ENCODE measurements at regions not wholly inside any gene's neighbourhood (a gene's known extent, or its start where the extent isn't known, plus 50 kb on each side); places are given as distances from the start of the nearest gene placed in this dataset.

DNA sequence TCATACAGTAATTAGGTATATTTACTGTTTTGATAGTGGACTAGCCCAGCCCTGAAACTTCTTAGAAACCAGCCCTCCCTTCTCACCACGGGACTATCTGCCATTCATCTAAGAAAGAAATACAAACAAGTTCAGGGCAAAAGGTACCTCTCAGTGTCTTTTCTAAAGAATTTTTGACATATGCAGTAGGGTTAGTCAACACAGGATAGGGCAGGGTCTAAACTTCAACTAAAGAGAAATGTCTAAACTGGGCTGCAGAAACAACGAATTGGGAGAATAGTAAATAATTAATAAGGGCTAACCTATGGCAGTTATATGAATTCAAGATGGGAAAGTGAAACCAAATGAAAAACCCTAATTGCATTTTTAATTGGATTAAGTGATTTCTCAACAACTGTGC is 496.6 kb downstream of the INHBA start:
- no peak for TF ChIP-seq EZH2phosphoT487 (IDR thresholded peaks at IDR 0.05; ENCODE audit: borderline replicate concordance)
- no peaks in the 10 kb centered on the region for H3K79me2 ChIP-seq (ENCODE audit: insufficient read depth, low read length)
- H3K4me2 ChIP-seq (ENCODE audit: low read depth, low read length, poor library complexity, severe bottlenecking): no peak overlapping the region
- H3K4me1 ChIP-seq (ENCODE audit: insufficient read depth, low read length, poor library complexity, severe bottlenecking): no peaks in the 10 kb centered on the region
- H3F3A ChIP-seq (ENCODE audit: low read depth): no peaks in the 10 kb centered on the region
- H3K36me3 ChIP-seq (ENCODE audit: insufficient read depth, low read length): no peaks in the 10 kb centered on the region
- no peak overlapping the region for H3K4me3 ChIP-seq (ENCODE audit: low read length, poor library complexity, severe bottlenecking)
- no peaks in the 10 kb centered on the region for H3K9me2 ChIP-seq (replicated peaks; ENCODE audit: low read depth, low read length)
- no peaks in the 10 kb centered on the region for H4K20me1 ChIP-seq (ENCODE audit: insufficient read depth, low read length, poor library complexity, severe bottlenecking)
- H3K9me3 ChIP-seq (ENCODE audit: insufficient read depth, low read depth, low read length): no peaks in the 10 kb centered on the region
- H3K9ac ChIP-seq (ENCODE audit: low read depth, low read length, poor library complexity, severe bottlenecking): no peak overlapping the region
- H3K27me3 ChIP-seq (ENCODE audit: insufficient read depth, low read length, poor library complexity, severe bottlenecking): no peaks in the 10 kb centered on the region
- H2AFZ ChIP-seq (ENCODE audit: low read length): no peak overlapping the region

DNA sequence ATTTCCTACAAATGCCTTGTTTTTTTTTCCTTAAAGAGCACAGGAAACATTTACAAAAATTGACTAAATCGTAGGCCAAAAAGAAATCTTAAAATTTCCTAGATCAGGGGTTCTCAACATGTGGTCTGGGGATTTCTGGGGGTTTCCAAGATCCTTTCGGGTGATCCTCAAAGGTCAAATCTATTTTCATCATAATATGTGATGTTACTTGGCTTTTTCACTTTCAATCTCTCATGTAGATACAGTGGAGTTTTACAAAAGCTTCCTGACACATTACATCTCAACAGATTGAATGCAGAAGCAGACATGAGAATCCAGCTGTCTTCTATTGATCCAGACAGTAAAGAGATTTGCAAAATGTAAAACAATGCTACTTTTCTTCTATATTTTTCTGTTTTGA is 497.3 kb downstream of the INHBA start:
- H3K4me2 ChIP-seq (ENCODE audit: low read depth, low read length, poor library complexity, severe bottlenecking): no peak overlapping the region
- no peak overlapping the region for H3K4me3 ChIP-seq (ENCODE audit: low read length, poor library complexity, severe bottlenecking)
- H3F3A ChIP-seq (ENCODE audit: low read depth): no peaks in the 10 kb centered on the region
- no peak overlapping the region for H2AFZ ChIP-seq (ENCODE audit: low read length)
- no peaks in the 10 kb centered on the region for H3K27me3 ChIP-seq (ENCODE audit: insufficient read depth, low read length, poor library complexity, severe bottlenecking)
- no peaks in the 10 kb centered on the region for H4K20me1 ChIP-seq (ENCODE audit: insufficient read depth, low read length, poor library complexity, severe bottlenecking)
- no peak overlapping the region for H3K9ac ChIP-seq (ENCODE audit: low read depth, low read length, poor library complexity, severe bottlenecking)
- no peaks in the 10 kb centered on the region for H3K79me2 ChIP-seq (ENCODE audit: insufficient read depth, low read length)
- no peaks in the 10 kb centered on the region for H3K36me3 ChIP-seq (ENCODE audit: insufficient read depth, low read length)
- no peaks in the 10 kb centered on the region for H3K9me2 ChIP-seq (replicated peaks; ENCODE audit: low read depth, low read length)
- no peaks in the 10 kb centered on the region for H3K4me1 ChIP-seq (ENCODE audit: insufficient read depth, low read length, poor library complexity, severe bottlenecking)
- TF ChIP-seq EZH2phosphoT487 (IDR thresholded peaks at IDR 0.05; ENCODE audit: borderline replicate concordance): no peak
- TF ChIP-seq, protein P1, sequence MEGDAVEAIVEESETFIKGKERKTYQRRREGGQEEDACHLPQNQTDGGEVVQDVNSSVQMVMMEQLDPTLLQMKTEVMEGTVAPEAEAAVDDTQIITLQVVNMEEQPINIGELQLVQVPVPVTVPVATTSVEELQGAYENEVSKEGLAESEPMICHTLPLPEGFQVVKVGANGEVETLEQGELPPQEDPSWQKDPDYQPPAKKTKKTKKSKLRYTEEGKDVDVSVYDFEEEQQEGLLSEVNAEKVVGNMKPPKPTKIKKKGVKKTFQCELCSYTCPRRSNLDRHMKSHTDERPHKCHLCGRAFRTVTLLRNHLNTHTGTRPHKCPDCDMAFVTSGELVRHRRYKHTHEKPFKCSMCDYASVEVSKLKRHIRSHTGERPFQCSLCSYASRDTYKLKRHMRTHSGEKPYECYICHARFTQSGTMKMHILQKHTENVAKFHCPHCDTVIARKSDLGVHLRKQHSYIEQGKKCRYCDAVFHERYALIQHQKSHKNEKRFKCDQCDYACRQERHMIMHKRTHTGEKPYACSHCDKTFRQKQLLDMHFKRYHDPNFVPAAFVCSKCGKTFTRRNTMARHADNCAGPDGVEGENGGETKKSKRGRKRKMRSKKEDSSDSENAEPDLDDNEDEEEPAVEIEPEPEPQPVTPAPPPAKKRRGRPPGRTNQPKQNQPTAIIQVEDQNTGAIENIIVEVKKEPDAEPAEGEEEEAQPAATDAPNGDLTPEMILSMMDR (conservative IDR thresholded peaks at IDR 0.05; ENCODE audit: low read length): no peak
- no peaks in the 10 kb centered on the region for H3K9me3 ChIP-seq (ENCODE audit: insufficient read depth, low read depth, low read length)

DNA sequence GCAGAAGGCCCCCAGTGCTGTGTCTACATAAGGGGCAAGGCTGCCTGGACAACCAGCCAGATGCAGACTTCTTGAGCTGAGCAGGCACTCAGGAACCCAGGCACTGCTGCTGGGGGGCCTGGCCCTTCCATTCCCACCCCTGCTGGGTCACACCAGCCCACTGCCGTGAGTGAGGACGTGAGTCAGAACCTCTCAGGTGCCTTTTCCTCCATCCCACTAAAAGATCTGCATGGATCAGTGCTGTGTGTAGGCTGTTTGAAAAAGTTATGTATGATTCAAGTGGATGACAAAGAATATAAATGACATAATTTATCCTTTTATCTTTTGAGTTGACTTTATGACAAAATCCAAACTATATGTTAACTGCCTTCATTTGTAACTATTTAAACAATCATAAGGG is 499.3 kb downstream of the INHBA start:
- Histone ChIP-seq H3K9ac (ENCODE audit: low read depth, low read length, poor library complexity, severe bottlenecking) (no peak overlapping the region), H2AFZ (ENCODE audit: low read length) (no peak overlapping the region), H3K9me3 (ENCODE audit: insufficient read depth, low read depth, low read length) (no peaks in the 10 kb centered on the region), H4K20me1 (ENCODE audit: insufficient read depth, low read length, poor library complexity, severe bottlenecking) (no peaks in the 10 kb centered on the region), H3K4me1 (ENCODE audit: insufficient read depth, low read length, poor library complexity, severe bottlenecking) (no peaks in the 10 kb centered on the region), H3K4me3 (ENCODE audit: low read length, poor library complexity, severe bottlenecking) (no peak overlapping the region), H3K9me2 (replicated peaks; ENCODE audit: low read depth, low read length) (no peaks in the 10 kb centered on the region), H3F3A (ENCODE audit: low read depth) (no peaks in the 10 kb centered on the region), H3K4me2 (ENCODE audit: low read depth, low read length, poor library complexity, severe bottlenecking) (no peak overlapping the region), H3K79me2 (ENCODE audit: insufficient read depth, low read length) (no peaks in the 10 kb centered on the region), H3K36me3 (ENCODE audit: insufficient read depth, low read length) (no peaks in the 10 kb centered on the region), H3K27me3 (ENCODE audit: insufficient read depth, low read length, poor library complexity, severe bottlenecking) (no peaks in the 10 kb centered on the region)
- TF ChIP-seq EZH2phosphoT487 (IDR thresholded peaks at IDR 0.05; ENCODE audit: borderline replicate concordance): no peak
- TF ChIP-seq, protein P1 (conservative IDR thresholded peaks at IDR 0.05; ENCODE audit: low read length): no peak

DNA sequence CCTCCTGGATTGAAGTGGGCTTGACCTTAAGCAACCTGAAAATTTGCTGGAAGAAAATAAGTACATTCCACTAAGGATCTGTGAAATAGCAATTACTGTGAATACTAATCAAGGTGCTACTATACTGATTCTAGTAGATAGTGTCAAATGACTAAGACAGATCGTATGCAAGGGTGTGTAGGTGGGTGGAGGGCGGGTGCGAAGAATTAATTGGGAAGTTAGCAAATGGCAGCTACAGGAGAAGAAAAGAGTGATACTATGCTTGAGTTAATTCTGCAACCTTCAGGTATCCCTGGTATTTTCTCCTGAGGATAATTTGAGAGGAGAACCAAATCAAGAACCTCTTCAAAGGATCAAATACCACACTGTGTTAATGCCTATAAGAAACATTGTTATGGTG is 501.9 kb downstream of the INHBA start:
- Histone ChIP-seq H4K20me1 (ENCODE audit: insufficient read depth, low read length, poor library complexity, severe bottlenecking) (no peaks in the 10 kb centered on the region), H3K4me2 (ENCODE audit: low read depth, low read length, poor library complexity, severe bottlenecking) (no peak overlapping the region), H3K9me2 (replicated peaks; ENCODE audit: low read depth, low read length) (no peaks in the 10 kb centered on the region), H3K9ac (ENCODE audit: low read depth, low read length, poor library complexity, severe bottlenecking) (no peak overlapping the region), H3K27me3 (ENCODE audit: insufficient read depth, low read length, poor library complexity, severe bottlenecking) (no peaks in the 10 kb centered on the region), H2AFZ (ENCODE audit: low read length) (no peak overlapping the region), H3K4me3 (ENCODE audit: low read length, poor library complexity, severe bottlenecking) (no peak overlapping the region), H3F3A (ENCODE audit: low read depth) (no peaks in the 10 kb centered on the region), H3K4me1 (ENCODE audit: insufficient read depth, low read length, poor library complexity, severe bottlenecking) (no peaks in the 10 kb centered on the region), H3K36me3 (ENCODE audit: insufficient read depth, low read length) (no peaks in the 10 kb centered on the region), H3K79me2 (ENCODE audit: insufficient read depth, low read length) (no peaks in the 10 kb centered on the region), H3K9me3 (ENCODE audit: insufficient read depth, low read depth, low read length) (no peaks in the 10 kb centered on the region)
- TF ChIP-seq EZH2phosphoT487 (IDR thresholded peaks at IDR 0.05; ENCODE audit: borderline replicate concordance): no peak
- TF ChIP-seq, protein P1 (conservative IDR thresholded peaks at IDR 0.05; ENCODE audit: low read length): no peak
